Lower leg skin (tissue), 3 donors: ENCODE measurements at regions not wholly inside any gene's neighbourhood (a gene's known extent, or its start where the extent isn't known, plus 50 kb on each side); places are given as distances from the start of the nearest gene placed in this dataset.

Source experiments
- POLR2A ChIP-seq, 2 donors: fragments of 450-650 bp; IDR thresholded peaks; one replicate each; pipeline ENCODE4 v1.6.1; 2016 to 2017; ENCODE audit warnings: antibody characterized with exemption in 2 of 2, mild to moderate bottlenecking in 1 of 2, moderate library complexity in 1 of 2
- TF ChIP-seq, protein P1 (sequence below), 3 donors: fragments of 450-650 bp; IDR thresholded peaks; one replicate each; pipeline ENCODE4 v1.5.1; 2016; ENCODE audit warnings: antibody characterized with exemption in 3 of 3, mild to moderate bottlenecking in 3 of 3, moderate library complexity in 2 of 3

DNA sequence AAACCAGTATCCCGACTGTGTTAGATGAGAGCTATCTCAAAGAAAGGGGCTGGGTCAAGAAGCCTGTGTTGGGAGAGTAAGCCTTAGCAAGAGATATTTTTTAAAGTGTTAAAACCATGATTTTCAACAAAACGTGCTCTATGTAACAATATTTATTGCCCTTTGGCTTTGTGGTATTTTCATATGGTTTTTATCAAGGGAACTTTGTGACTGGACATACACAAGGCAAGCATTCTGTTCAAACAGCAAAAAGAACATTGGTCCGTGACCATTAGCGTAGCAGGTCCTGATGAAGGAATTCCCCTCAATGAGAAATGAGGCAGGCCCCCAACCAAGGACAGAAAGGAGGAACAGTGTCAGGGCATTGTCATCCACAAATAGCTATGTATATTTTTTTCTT, 222.6 kb downstream of the MYLK4 start:
- TF ChIP-seq, protein P1, sequence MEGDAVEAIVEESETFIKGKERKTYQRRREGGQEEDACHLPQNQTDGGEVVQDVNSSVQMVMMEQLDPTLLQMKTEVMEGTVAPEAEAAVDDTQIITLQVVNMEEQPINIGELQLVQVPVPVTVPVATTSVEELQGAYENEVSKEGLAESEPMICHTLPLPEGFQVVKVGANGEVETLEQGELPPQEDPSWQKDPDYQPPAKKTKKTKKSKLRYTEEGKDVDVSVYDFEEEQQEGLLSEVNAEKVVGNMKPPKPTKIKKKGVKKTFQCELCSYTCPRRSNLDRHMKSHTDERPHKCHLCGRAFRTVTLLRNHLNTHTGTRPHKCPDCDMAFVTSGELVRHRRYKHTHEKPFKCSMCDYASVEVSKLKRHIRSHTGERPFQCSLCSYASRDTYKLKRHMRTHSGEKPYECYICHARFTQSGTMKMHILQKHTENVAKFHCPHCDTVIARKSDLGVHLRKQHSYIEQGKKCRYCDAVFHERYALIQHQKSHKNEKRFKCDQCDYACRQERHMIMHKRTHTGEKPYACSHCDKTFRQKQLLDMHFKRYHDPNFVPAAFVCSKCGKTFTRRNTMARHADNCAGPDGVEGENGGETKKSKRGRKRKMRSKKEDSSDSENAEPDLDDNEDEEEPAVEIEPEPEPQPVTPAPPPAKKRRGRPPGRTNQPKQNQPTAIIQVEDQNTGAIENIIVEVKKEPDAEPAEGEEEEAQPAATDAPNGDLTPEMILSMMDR (IDR thresholded peaks at IDR 0.05), result no peak
- TF ChIP-seq POLR2A (IDR thresholded peaks at IDR 0.05), result no peak
